ENCODE measurements at regions not wholly inside any gene's neighbourhood (a gene's known extent, or its start where the extent isn't known, plus 50 kb on each side); places are given as distances from the start of the nearest gene placed in this dataset.

DNA sequence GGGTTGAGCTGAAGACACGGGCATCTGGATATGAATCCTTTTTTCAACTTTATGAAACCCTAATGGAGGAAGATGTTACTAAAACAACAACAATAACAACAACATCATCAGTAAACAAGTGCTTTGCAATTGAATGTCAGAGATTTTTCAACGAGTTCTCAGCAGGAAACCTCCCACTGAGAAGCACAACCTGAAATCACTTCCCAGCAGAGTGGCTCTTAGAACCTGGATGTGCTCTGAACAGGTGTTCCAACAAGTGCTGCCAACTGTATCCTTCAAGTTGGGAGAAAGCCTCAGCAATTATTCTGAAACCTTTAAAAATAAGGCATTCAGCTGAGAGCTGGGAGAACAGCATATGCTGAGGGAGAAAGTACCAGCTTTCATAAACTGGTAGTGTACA, 1622.7 kb upstream of the CELF4 start:
- TF ChIP-seq ZNF274 (IDR thresholded peaks at IDR 0.05; ENCODE audit: low read depth, low read length) = no peak
- TF ChIP-seq YY1 (IDR thresholded peaks at IDR 0.05; ENCODE audit: insufficient read depth, insufficient read length) = no peak

Measured in NT2/D1 (cell line).